IPS DF 19.7 (cell line): ENCODE measurements at regions not wholly inside any gene's neighbourhood (a gene's known extent, or its start where the extent isn't known, plus 50 kb on each side); places are given as distances from the start of the nearest gene placed in this dataset.

Experiments used
- DNase-seq: peaks from one replicate; pipeline ENCODE4 v3.0.0-alpha.2; 2013; ENCODE audit warnings: low read depth, low spot score

GRCh38 chr7:113715262-113715661 is 203.5 kb downstream of the PPP1R3A start:
- no peak for DNase-seq

DNA sequence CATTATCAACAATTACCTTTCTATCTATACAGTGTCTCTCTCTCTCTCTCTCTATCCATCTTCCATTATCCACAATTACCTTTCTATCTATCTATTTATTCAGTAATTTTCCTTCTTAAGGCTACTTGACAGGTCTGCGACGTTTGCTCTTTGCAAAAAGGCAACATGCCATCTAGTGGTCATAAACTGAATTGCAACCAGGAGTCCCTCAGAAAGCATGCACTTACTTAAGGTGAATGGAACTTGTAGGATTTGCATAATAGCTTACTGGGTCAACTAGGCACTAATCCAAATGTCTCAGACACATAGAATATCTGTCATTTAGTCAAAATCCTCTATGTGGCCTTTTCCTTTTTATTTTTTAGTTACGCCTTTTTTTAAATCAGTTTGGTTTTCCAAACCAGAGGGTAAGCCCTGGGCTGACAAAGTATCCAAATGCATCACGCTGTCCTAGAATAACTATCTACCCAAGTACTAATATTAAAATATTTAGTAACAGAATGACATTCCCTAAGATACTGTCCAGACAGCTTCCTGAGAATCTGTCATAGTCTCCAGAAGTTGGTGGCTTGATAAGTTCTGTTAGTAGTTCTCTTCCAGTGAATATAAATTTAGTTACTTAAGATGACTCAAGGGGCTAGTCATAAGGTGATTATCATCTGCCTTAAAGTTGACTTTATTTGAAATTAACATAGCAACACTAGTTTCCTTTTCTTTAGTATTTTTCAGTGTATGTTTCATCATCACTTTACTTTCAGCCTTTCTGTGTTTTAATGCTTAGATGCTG is 208.3 kb downstream of the PPP1R3A start:
- peak; percentile 25 for DNase-seq

DNA sequence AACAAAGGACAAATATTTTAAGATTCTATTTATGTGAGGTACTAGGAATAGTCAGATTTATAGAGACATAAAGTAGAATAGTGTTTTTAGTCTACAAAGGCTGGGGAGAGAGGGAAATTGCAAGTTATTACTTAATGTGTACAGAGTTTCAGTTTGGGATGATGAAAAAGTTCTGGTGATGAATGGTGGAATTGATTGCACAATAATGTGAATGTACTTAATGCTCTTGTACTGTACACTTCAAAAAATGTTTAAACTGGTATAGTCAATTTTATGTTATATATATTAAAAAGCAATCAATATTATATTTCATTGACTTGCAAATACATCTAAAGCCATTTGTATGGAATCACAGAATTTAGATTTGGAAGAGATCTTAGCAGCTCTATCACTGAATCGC is 213.4 kb downstream of the PPP1R3A start:
- DNase-seq: no peak

GRCh38 chr7:113698556-113699220 is 220.1 kb downstream of the PPP1R3A start:
- no peak for DNase-seq

- DNase-seq: no peak
Measured at GRCh38 chr7:113694149-113694548, 224.7 kb downstream of the PPP1R3A start.

GRCh38 chr7:113684165-113684564 is 234.6 kb downstream of the PPP1R3A start:
- no peak for DNase-seq

GRCh38 chr7:113677811-113678210 is 241.0 kb downstream of the PPP1R3A start:
- DNase-seq: no peak

- no peak for DNase-seq
Measured at GRCh38 chr7:113664867-113665266, 253.9 kb downstream of the PPP1R3A start.

DNA sequence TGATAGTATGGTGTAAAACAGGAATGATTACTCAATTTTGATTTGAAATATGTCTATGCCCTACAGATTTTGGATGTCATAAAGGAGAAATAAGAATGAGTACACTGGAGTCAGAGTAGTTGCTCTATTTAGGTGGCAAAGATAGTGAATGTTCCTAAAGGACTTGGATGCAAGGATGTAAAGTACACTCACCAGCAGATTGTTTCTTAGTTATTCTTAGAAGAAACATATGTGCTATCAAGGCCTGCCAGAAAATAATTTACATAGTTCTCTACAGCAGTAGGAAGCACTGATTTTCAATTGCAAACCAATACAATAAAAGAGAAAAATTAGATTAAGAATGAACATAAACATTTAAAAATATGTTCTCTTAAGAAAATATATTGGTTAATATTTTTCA is 259.4 kb downstream of the PPP1R3A start:
- no peak for DNase-seq

GRCh38 chr7:113657603-113658002 is 261.2 kb downstream of the PPP1R3A start:
- DNase-seq: no peak

GRCh38 chr7:113652501-113652900 is 266.3 kb downstream of the PPP1R3A start:
- no peak for DNase-seq

- no peak for DNase-seq
Measured at GRCh38 chr7:113649556-113649955, 269.3 kb downstream of the PPP1R3A start.

GRCh38 chr7:113639221-113639620 is 279.6 kb downstream of the PPP1R3A start:
- DNase-seq: no peak

- DNase-seq: no peak
Measured at GRCh38 chr7:113636727-113637421, 281.9 kb downstream of the PPP1R3A start.

GRCh38 chr7:113635492-113635891 is 283.3 kb downstream of the PPP1R3A start:
- no peak for DNase-seq

DNA sequence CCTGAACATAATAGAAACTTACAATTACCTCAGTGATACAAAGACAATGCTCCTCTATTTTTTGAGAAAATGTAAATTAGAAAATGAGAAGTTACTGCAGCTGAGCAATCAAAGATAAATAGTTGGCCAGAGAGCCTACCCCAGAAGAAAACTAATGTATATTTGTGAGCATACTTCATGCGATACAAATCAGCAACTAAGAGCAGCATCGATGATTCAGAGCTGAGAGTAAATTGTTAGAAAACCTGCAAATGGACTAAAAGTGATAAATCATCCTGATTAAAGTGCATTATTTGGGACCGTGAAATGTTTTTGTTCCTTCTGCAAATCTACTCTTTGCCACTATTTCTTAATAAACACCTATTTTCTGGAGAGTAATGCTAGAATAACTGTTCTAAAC is 285.7 kb downstream of the PPP1R3A start:
- no peak for DNase-seq

GRCh38 chr7:113628948-113629847 is 289.6 kb downstream of the PPP1R3A start:
- no peak for DNase-seq

DNA sequence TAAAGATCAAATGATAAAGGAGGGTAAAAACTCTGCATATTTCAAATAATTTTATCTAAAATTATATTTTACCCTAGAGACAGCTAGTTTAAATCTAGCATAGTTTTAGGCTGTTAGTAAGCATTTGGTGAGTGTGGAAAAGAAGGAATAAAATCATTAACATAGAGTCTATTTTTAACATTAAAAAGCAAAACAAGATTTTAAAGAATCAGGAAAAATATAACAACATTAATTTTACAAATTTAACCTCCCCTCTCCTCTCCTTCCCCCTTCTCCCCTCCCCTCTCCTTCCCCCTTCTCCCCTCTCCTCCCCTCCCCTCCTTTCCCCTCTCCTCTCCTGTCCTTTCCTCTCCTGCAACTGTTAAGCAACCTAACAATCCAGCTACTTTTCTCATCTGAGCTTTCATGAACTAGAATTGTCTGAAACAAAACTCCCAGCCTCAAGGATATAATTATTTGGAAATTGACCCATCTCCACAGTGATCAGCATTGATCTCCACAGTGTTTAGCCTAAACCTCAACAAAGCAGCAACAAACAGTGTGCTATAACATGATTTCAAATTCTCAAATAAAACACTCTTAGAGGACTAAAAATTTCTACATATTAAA is 293.2 kb downstream of the PPP1R3A start:
- no peak for DNase-seq

DNA sequence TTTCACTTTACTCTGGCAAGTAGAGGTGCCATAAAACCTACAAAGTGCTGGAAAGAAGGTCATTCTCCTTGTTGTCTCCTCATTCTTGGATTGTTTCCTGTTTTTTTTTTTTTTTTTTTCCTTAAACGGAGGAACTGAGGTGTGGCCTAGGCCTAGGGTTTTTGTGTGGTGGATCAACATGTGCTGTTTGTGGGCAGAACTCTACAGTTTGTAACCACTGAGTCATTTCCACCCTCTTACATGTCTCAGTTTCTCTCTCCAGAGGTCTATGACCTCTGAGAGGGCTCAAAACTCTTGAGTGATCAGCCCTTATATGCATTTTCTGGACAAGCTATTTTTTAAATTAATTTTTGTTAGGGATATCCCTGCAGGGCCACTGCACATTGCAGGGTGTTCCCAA is 296.0 kb downstream of the PPP1R3A start:
- DNase-seq: no peak

GRCh38 chr7:113610572-113610971 is 308.2 kb downstream of the PPP1R3A start:
- no peak for DNase-seq

GRCh38 chr7:113608782-113609181 is 310.0 kb downstream of the PPP1R3A start:
- no peak for DNase-seq
